ENCODE measurements at regions not wholly inside any gene's neighbourhood (a gene's known extent, or its start where the extent isn't known, plus 50 kb on each side); places are given as distances from the start of the nearest gene placed in this dataset.

GRCh38 chr7:68265258-68265657 lies 1268.6 kb downstream of the TYW1 start:
- H3K9me3 ChIP-seq (ENCODE audit: insufficient read depth, low read depth, low read length) = no peaks in the 10 kb centered on the region; the same call in 1 of the 2 replicates
- no peaks in the 10 kb centered on the region for H3K4me1 ChIP-seq (ENCODE audit: insufficient read depth, low read length, poor library complexity, severe bottlenecking)
- no peak overlapping the region for H3K9ac ChIP-seq (ENCODE audit: low read depth, low read length, poor library complexity, severe bottlenecking)
- no peak overlapping the region for H2AFZ ChIP-seq (ENCODE audit: low read length)
- H3K4me3 ChIP-seq (ENCODE audit: low read length, poor library complexity, severe bottlenecking) = no peak overlapping the region
- no peak overlapping the region for H3K4me2 ChIP-seq (ENCODE audit: low read depth, low read length, poor library complexity, severe bottlenecking)
- H3K27me3 ChIP-seq (ENCODE audit: insufficient read depth, low read length, poor library complexity, severe bottlenecking) = no peaks in the 10 kb centered on the region
- no peaks in the 10 kb centered on the region for H4K20me1 ChIP-seq (ENCODE audit: insufficient read depth, low read length, poor library complexity, severe bottlenecking)
- H3K36me3 ChIP-seq (ENCODE audit: insufficient read depth, low read length) = no peaks in the 10 kb centered on the region
- no peaks in the 10 kb centered on the region for H3F3A ChIP-seq (ENCODE audit: low read depth)
- TF ChIP-seq, protein P1, sequence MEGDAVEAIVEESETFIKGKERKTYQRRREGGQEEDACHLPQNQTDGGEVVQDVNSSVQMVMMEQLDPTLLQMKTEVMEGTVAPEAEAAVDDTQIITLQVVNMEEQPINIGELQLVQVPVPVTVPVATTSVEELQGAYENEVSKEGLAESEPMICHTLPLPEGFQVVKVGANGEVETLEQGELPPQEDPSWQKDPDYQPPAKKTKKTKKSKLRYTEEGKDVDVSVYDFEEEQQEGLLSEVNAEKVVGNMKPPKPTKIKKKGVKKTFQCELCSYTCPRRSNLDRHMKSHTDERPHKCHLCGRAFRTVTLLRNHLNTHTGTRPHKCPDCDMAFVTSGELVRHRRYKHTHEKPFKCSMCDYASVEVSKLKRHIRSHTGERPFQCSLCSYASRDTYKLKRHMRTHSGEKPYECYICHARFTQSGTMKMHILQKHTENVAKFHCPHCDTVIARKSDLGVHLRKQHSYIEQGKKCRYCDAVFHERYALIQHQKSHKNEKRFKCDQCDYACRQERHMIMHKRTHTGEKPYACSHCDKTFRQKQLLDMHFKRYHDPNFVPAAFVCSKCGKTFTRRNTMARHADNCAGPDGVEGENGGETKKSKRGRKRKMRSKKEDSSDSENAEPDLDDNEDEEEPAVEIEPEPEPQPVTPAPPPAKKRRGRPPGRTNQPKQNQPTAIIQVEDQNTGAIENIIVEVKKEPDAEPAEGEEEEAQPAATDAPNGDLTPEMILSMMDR (conservative IDR thresholded peaks at IDR 0.05; ENCODE audit: low read length) = no peak
- no peak for TF ChIP-seq EZH2phosphoT487 (IDR thresholded peaks at IDR 0.05; ENCODE audit: borderline replicate concordance)
- H3K9me2 ChIP-seq (replicated peaks; ENCODE audit: low read depth, low read length) = no peaks in the 10 kb centered on the region
- no peaks in the 10 kb centered on the region for H3K79me2 ChIP-seq (ENCODE audit: insufficient read depth, low read length)

DNA sequence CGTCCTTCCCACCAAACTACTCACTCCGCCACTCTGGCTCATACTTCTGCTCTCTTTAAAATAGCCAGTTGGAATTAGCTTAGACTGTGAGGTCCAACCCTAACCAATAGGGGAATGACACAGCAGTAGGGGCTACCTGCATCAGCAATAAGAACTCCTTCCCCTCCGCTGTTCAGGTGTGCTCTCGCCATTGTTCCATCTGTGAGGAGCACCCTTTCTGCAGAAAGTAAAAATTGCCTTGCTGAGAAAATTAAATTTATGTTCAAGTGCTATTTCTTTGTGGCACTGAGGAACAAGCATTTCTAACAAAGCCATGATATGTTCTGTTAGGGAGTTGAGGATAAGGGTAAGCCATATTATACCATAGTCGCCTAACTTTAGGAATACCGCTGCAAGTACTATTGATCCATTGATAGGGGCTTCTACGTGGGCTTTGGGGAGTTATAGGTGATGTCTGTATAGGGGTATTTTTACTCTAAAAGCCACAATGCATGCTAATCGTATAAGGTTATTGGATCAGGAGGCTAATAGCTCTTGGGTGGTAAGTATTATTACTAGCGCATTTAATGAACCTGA lies 1269.5 kb downstream of the TYW1 start:
- Histone ChIP-seq H3K4me2 (ENCODE audit: low read depth, low read length, poor library complexity, severe bottlenecking) (no peak overlapping the region), H3K9me3 (ENCODE audit: insufficient read depth, low read depth, low read length) (no peaks in the 10 kb centered on the region; the same call in 1 of the 2 replicates), H3K4me1 (ENCODE audit: insufficient read depth, low read length, poor library complexity, severe bottlenecking) (no peaks in the 10 kb centered on the region), H3K36me3 (ENCODE audit: insufficient read depth, low read length) (no peaks in the 10 kb centered on the region), H3K27me3 (ENCODE audit: insufficient read depth, low read length, poor library complexity, severe bottlenecking) (no peaks in the 10 kb centered on the region), H4K20me1 (ENCODE audit: insufficient read depth, low read length, poor library complexity, severe bottlenecking) (no peaks in the 10 kb centered on the region), H3K79me2 (ENCODE audit: insufficient read depth, low read length) (no peaks in the 10 kb centered on the region), H3K9me2 (replicated peaks; ENCODE audit: low read depth, low read length) (no peaks in the 10 kb centered on the region), H2AFZ (ENCODE audit: low read length) (no peak overlapping the region), H3K4me3 (ENCODE audit: low read length, poor library complexity, severe bottlenecking) (no peak overlapping the region), H3K9ac (ENCODE audit: low read depth, low read length, poor library complexity, severe bottlenecking) (no peak overlapping the region), H3F3A (ENCODE audit: low read depth) (no peaks in the 10 kb centered on the region)
- TF ChIP-seq EZH2phosphoT487 (IDR thresholded peaks at IDR 0.05; ENCODE audit: borderline replicate concordance) = no peak
- TF ChIP-seq, protein P1 (conservative IDR thresholded peaks at IDR 0.05; ENCODE audit: low read length) = no peak

- H4K20me1 ChIP-seq (ENCODE audit: insufficient read depth, low read length, poor library complexity, severe bottlenecking) = no peaks in the 10 kb centered on the region
- H3K4me3 ChIP-seq (ENCODE audit: low read length, poor library complexity, severe bottlenecking) = no peak overlapping the region
- H3K79me2 ChIP-seq (ENCODE audit: insufficient read depth, low read length) = no peaks in the 10 kb centered on the region
- no peaks in the 10 kb centered on the region for H3K4me1 ChIP-seq (ENCODE audit: insufficient read depth, low read length, poor library complexity, severe bottlenecking)
- H3F3A ChIP-seq (ENCODE audit: low read depth) = no peaks in the 10 kb centered on the region
- no peak overlapping the region for H3K9ac ChIP-seq (ENCODE audit: low read depth, low read length, poor library complexity, severe bottlenecking)
- H3K9me3 ChIP-seq (ENCODE audit: insufficient read depth, low read depth, low read length) = no peaks in the 10 kb centered on the region; the same call in 1 of the 2 replicates
- no peak overlapping the region for H2AFZ ChIP-seq (ENCODE audit: low read length)
- TF ChIP-seq, protein P1 (conservative IDR thresholded peaks at IDR 0.05; ENCODE audit: low read length) = no peak
- no peak for TF ChIP-seq EZH2phosphoT487 (IDR thresholded peaks at IDR 0.05; ENCODE audit: borderline replicate concordance)
- H3K36me3 ChIP-seq (ENCODE audit: insufficient read depth, low read length) = no peaks in the 10 kb centered on the region
- H3K27me3 ChIP-seq (ENCODE audit: insufficient read depth, low read length, poor library complexity, severe bottlenecking) = no peaks in the 10 kb centered on the region
- H3K9me2 ChIP-seq (replicated peaks; ENCODE audit: low read depth, low read length) = no peaks in the 10 kb centered on the region
- no peak overlapping the region for H3K4me2 ChIP-seq (ENCODE audit: low read depth, low read length, poor library complexity, severe bottlenecking)
Measured at GRCh38 chr7:68267486-68267885, 1270.9 kb downstream of the TYW1 start.
